ENCODE measurements at regions not wholly inside any gene's neighbourhood (a gene's known extent, or its start where the extent isn't known, plus 50 kb on each side); places are given as distances from the start of the nearest gene placed in this dataset.

GRCh38 chr7:41084381-41084780, 618.5 kb downstream of the INHBA start:
- H3K27ac Mint-ChIP-seq = no peak overlapping the region
- no peaks in the 10 kb centered on the region for H3K4me1 ChIP-seq (ENCODE audit: insufficient read depth)
- no peaks in the 10 kb centered on the region; the same call in 2 of the 3 replicates for H3K9me3 Mint-ChIP-seq
- H3K79me2 ChIP-seq (replicated peaks; ENCODE audit: insufficient read depth) = no peaks in the 10 kb centered on the region
- H3K27ac ChIP-seq (ENCODE audit: low read depth) = no peak overlapping the region
- H3K9me2 ChIP-seq (ENCODE audit: insufficient read depth) = no peaks in the 10 kb centered on the region
- DNase-seq (ENCODE audit: low spot score) (no peak), ATAC-seq (no peak)
- peaks cover 1% of the 10 kb centered on the region for H3K27me3 Mint-ChIP-seq (ENCODE audit: insufficient read depth, low read depth, poor library complexity)
- no peak overlapping the region for H3K4me2 ChIP-seq
- peaks cover 5% of the 10 kb centered on the region for H3K4me1 Mint-ChIP-seq
- TF ChIP-seq ZNF331 (CRISPR knock-in tag; IDR thresholded peaks at IDR 0.05; ENCODE audit: low read depth) (no peak), POLR2AphosphoS5 (IDR thresholded peaks at IDR 0.05; ENCODE audit: low read depth) (no peak), NANOG (IDR thresholded peaks at IDR 0.05; ENCODE audit: borderline replicate concordance) (no peak), ETS1 (IDR thresholded peaks at IDR 0.05) (no peak), EZH2 (IDR thresholded peaks at IDR 0.05; ENCODE audit: low read depth, unreplicated experiment) (no peak), CTCF (conservative IDR thresholded peaks at IDR 0.05; ENCODE audit: low read depth in 2 of 2) (no peak), ZNF114 (CRISPR knock-in tag; IDR thresholded peaks at IDR 0.05) (no peak)
- H3K36me3 Mint-ChIP-seq (ENCODE audit: low read depth) = no peaks in the 10 kb centered on the region
- no peak overlapping the region for H3K4me3 Mint-ChIP-seq
- H3F3A ChIP-seq (replicated peaks; ENCODE audit: low read depth) = no peaks in the 10 kb centered on the region
- no peaks in the 10 kb centered on the region for H3K27me3 ChIP-seq (ENCODE audit: insufficient read depth)
- H2AFZ ChIP-seq = peak overlapping the region; percentile 61; the same call in 1 of the 2 replicates
- no peaks in the 10 kb centered on the region for H4K20me1 ChIP-seq (replicated peaks; ENCODE audit: insufficient read depth)
- no peak overlapping the region for H3K4me3 ChIP-seq
- no peaks in the 10 kb centered on the region for H3K36me3 ChIP-seq (ENCODE audit: insufficient read depth)

- DNase-seq (ENCODE audit: low spot score) = no peak
- H4K20me1 ChIP-seq (replicated peaks; ENCODE audit: insufficient read depth) = no peaks in the 10 kb centered on the region
- no peak overlapping the region for H3K27ac ChIP-seq (ENCODE audit: low read depth)
- no peaks in the 10 kb centered on the region for H3K79me2 ChIP-seq (replicated peaks; ENCODE audit: insufficient read depth)
- no peaks in the 10 kb centered on the region for H3K9me2 ChIP-seq (ENCODE audit: insufficient read depth)
- no peaks in the 10 kb centered on the region for H3F3A ChIP-seq (replicated peaks; ENCODE audit: low read depth)
- no peaks in the 10 kb centered on the region for H3K36me3 ChIP-seq (ENCODE audit: insufficient read depth)
- Mint-ChIP-seq H3K36me3 (ENCODE audit: low read depth) (no peaks in the 10 kb centered on the region), H3K27me3 (ENCODE audit: insufficient read depth, low read depth, poor library complexity) (no peaks in the 10 kb centered on the region), H3K9me3 (peaks cover 4% of the 10 kb centered on the region; the same call in 1 of the 3 replicates), H3K27ac (no peak overlapping the region), H3K4me3 (no peak overlapping the region), H3K4me1 (no peaks in the 10 kb centered on the region)
- no peaks in the 10 kb centered on the region for H3K27me3 ChIP-seq (ENCODE audit: insufficient read depth)
- H3K4me3 ChIP-seq = no peak overlapping the region
- H3K4me1 ChIP-seq (ENCODE audit: insufficient read depth) = no peaks in the 10 kb centered on the region
- TF ChIP-seq ZNF331 (CRISPR knock-in tag; IDR thresholded peaks at IDR 0.05; ENCODE audit: low read depth) (no peak), ZNF114 (CRISPR knock-in tag; IDR thresholded peaks at IDR 0.05) (no peak), REST (IDR thresholded peaks at IDR 0.05; ENCODE audit: unreplicated experiment) (no peak), EZH2phosphoT487 (IDR thresholded peaks at IDR 0.05; ENCODE audit: unreplicated experiment) (no peak), POLR2AphosphoS5 (IDR thresholded peaks at IDR 0.05; ENCODE audit: low read depth) (no peak), STAT1 (IDR thresholded peaks at IDR 0.05; ENCODE audit: unreplicated experiment) (no peak), JUNB (IDR thresholded peaks at IDR 0.05; ENCODE audit: unreplicated experiment) (no peak), EZH2 (IDR thresholded peaks at IDR 0.05; ENCODE audit: low read depth, unreplicated experiment) (no peak), ETS1 (IDR thresholded peaks at IDR 0.05) (no peak), CREB1 (CRISPR knock-in tag; IDR thresholded peaks at IDR 0.05; ENCODE audit: low read depth) (no peak)
- H2AFZ ChIP-seq = no peak overlapping the region
- ATAC-seq = no peak
- H3K4me2 ChIP-seq = no peak overlapping the region
These were observed 633.3 kb downstream of the INHBA start for GRCh38 chr7:41069635-41070034.

Data from GM23338 (cell line).